ENCODE measurements at regions not wholly inside any gene's neighbourhood (a gene's known extent, or its start where the extent isn't known, plus 50 kb on each side); places are given as distances from the start of the nearest gene placed in this dataset.

DNA sequence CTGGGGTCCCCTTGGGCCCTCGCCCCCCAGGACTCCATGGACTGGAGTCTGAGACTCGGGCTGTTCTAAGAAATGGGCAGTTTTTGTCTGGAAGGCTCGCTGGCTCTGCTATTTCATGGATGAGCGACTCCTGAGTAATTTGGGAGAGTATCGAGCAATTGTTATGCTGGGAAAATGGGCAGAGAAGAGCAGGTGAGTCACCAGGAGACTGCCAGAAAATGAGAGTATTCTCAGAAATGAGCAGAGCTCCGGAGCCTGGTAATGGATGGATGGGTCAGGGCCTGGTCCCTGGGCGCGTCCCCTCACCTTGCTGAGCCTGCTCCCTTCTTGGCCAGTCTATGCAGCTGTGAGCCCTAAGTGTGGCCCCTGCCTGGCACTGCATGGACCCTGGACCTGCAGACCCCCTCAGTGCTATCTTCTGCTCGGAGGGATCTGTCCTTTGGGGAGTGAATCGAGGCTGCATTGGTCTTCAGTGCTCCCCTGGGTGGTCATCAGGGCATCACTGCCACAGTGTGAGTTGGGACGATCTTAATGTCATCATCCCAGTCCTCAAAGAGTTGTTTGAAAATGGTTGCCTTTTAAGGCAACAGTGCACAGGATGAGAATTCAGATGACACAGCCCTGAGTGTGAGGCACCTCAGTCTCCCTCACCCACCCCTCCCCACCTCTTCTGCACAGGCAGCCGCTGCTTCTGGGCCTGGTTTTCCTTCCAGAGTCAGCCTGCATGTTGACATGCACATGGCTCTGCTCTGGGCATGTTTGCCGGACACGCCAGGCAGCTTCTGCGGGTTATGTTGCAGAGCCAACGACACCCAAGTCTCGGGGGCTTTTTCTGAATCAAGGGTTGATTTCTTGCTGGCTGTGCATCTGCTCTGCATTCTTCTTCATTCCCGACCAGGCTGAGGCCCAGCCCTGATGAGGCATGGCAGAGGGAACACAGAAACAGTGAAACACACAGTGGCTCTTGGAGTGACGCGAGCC is 519.0 kb downstream of the TBC1D22A start:
- H3K4me3 ChIP-seq (ENCODE audit: low read length): no peak overlapping the region
- no peak overlapping the region for H3K27ac ChIP-seq (ENCODE audit: low read depth, low read length)
- no peak overlapping the region for H3K9ac ChIP-seq (ENCODE audit: low read length)
- H3K4me1 ChIP-seq (ENCODE audit: control insufficient read depth, insufficient read depth, low read length): no peaks in the 10 kb centered on the region
- H3K27me3 ChIP-seq (ENCODE audit: control insufficient read depth, insufficient read depth, low read length): peaks cover 7% of the 10 kb centered on the region
- H3K36me3 ChIP-seq (ENCODE audit: control insufficient read depth, insufficient read depth, low read length): no peaks in the 10 kb centered on the region

DNA sequence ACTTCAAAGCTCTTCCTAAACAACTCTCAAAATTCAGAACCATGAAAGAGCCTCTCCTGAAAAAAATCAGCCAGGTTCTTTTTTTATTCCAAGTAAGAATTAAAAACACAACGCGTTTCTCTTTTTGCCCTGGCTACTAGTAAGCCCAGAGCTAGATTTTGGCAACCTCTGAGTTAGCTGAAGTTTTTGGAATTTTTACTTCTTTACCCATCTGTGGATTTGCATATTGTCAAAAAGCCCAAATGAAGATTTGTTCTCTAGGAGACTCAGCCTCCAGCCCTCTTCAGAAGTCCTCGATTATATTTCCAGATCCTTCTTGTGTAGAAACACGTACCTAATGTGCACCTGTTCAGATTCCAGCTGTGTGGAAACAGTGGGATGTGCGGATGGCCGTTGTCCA is 517.9 kb downstream of the TBC1D22A start:
- Histone ChIP-seq H3K4me3 (ENCODE audit: low read length) (no peak overlapping the region), H3K27me3 (ENCODE audit: control insufficient read depth, insufficient read depth, low read length) (peaks cover 7% of the 10 kb centered on the region), H3K4me1 (ENCODE audit: control insufficient read depth, insufficient read depth, low read length) (no peaks in the 10 kb centered on the region), H3K27ac (ENCODE audit: low read depth, low read length) (no peak overlapping the region), H3K9ac (ENCODE audit: low read length) (no peak overlapping the region), H3K36me3 (ENCODE audit: control insufficient read depth, insufficient read depth, low read length) (no peaks in the 10 kb centered on the region)

DNA sequence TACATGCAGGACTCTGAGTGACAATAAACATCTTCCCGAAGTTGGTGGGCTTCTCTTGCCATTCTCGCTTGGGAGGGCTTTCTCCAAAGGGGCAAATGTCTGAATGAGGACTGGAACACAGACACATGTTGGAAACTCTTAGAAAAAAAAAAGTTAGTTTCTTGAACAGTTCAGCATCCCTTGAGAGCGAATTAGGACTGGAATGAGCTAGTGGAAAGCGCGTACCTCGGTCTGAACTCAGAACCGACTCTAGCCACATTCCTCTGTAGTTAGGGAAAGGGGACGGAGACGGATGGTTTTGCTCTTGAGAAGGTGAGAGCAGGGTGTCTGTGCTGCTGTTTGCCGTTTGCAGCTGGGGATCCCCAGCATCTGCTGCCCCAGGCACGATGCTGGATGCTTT is 517.3 kb downstream of the TBC1D22A start:
- Histone ChIP-seq H3K27ac (ENCODE audit: low read depth, low read length) (no peak overlapping the region), H3K36me3 (ENCODE audit: control insufficient read depth, insufficient read depth, low read length) (no peaks in the 10 kb centered on the region), H3K27me3 (ENCODE audit: control insufficient read depth, insufficient read depth, low read length) (peaks cover 7% of the 10 kb centered on the region), H3K4me1 (ENCODE audit: control insufficient read depth, insufficient read depth, low read length) (no peaks in the 10 kb centered on the region), H3K4me3 (ENCODE audit: low read length) (no peak overlapping the region), H3K9ac (ENCODE audit: low read length) (no peak overlapping the region)

DNA sequence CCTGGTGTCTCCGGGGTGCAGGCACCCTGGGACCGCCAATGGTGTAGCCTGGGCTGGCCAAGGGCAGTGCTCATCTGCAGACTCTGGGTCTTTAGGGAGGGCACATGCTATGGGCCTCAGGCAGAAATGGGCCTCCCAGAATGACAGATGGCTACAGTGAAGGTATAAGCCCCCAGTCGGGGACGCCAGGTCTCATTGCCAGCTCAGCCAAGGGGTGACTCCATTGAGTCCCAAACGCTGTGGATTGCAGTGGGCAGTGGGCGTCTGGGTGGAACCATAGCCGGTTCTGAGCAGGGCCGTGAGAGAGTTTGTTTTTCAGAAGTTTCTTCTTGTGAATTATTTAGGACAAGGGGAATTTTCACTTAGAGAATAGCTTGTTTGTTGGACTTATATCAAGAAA is 516.9 kb downstream of the TBC1D22A start:
- H3K36me3 ChIP-seq (ENCODE audit: control insufficient read depth, insufficient read depth, low read length): no peaks in the 10 kb centered on the region
- H3K27me3 ChIP-seq (ENCODE audit: control insufficient read depth, insufficient read depth, low read length): peaks cover 7% of the 10 kb centered on the region
- no peak overlapping the region for H3K9ac ChIP-seq (ENCODE audit: low read length)
- no peak overlapping the region for H3K4me3 ChIP-seq (ENCODE audit: low read length)
- no peak overlapping the region for H3K27ac ChIP-seq (ENCODE audit: low read depth, low read length)
- no peaks in the 10 kb centered on the region for H3K4me1 ChIP-seq (ENCODE audit: control insufficient read depth, insufficient read depth, low read length)

DNA sequence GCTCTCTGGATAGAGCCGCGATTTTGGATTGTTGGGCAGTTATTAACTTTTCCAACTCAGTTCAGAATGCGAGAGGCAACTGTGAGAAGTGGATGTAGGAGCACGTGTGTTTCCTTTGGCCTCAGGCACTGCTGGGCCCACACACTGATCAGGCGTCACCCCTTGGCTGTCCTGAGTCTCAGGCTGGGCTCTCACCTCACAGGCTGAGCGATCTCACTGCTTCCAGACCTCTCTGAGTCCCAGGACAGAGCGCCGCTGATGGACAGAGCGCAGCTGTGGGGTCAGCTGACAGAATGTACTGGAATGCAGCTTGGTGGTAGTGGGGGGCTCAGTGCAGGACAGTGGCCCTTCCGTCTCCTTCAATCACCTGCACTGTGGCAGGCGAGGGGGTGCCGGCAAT is 516.2 kb downstream of the TBC1D22A start:
- Histone ChIP-seq H3K27me3 (ENCODE audit: control insufficient read depth, insufficient read depth, low read length) (peaks cover 7% of the 10 kb centered on the region), H3K4me1 (ENCODE audit: control insufficient read depth, insufficient read depth, low read length) (no peaks in the 10 kb centered on the region), H3K27ac (ENCODE audit: low read depth, low read length) (no peak overlapping the region)

DNA sequence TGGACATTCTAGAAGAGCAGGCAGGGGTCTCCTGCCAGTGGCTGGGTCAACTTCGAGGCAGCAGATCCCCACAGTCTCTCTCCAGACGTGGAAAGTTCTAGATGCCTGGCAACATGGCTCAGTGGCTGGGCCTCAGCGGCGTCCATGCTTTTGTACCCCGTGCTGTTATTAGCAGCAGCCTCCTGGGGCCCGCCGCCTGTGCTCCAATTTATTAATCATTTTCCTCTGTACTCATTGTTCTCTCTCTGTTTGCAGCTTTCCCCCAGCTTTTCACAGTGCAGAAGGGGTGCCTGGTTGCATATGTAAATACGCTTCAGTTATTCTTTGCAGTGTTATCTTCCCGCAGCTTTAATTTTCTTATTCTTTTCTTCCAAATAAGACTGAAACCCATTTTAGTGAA is 515.1 kb downstream of the TBC1D22A start:
- Histone ChIP-seq H3K36me3 (ENCODE audit: control insufficient read depth, insufficient read depth, low read length) (no peaks in the 10 kb centered on the region), H3K27ac (ENCODE audit: low read depth, low read length) (no peak overlapping the region), H3K4me3 (ENCODE audit: low read length) (no peak overlapping the region), H3K4me1 (ENCODE audit: control insufficient read depth, insufficient read depth, low read length) (no peaks in the 10 kb centered on the region), H3K9ac (ENCODE audit: low read length) (no peak overlapping the region), H3K27me3 (ENCODE audit: control insufficient read depth, insufficient read depth, low read length) (peaks cover 7% of the 10 kb centered on the region)

More for the DNA sequence above, 516.2 kb downstream of the TBC1D22A start:
- Histone ChIP-seq H3K4me3 (ENCODE audit: low read length) (no peak overlapping the region), H3K36me3 (ENCODE audit: control insufficient read depth, insufficient read depth, low read length) (no peaks in the 10 kb centered on the region), H3K9ac (ENCODE audit: low read length) (no peak overlapping the region)

DNA sequence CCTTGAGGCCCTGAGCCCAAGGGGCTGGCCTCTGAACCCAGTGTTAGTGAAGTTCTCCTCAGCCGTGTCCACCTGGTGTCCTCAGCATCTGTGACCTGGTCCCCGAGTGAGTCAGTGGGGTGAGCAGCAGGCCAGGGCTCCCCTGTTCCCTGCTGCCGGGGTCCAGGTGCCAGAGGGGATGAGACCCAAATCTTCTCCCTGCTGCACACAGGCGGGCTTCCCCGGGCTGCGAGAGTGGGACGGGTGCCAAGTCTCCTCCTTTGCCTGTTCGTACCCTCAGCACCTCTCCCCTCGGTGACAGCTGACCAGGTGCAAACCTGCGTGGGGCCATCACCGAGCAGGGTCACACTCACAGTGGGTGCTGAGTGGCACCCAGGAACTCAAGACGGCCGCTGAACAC is 514.5 kb downstream of the TBC1D22A start:
- H3K4me1 ChIP-seq (ENCODE audit: control insufficient read depth, insufficient read depth, low read length): no peaks in the 10 kb centered on the region
- no peak overlapping the region for H3K4me3 ChIP-seq (ENCODE audit: low read length)
- H3K27me3 ChIP-seq (ENCODE audit: control insufficient read depth, insufficient read depth, low read length): peaks cover 7% of the 10 kb centered on the region
- H3K9ac ChIP-seq (ENCODE audit: low read length): no peak overlapping the region
- H3K27ac ChIP-seq (ENCODE audit: low read depth, low read length): no peak overlapping the region
- H3K36me3 ChIP-seq (ENCODE audit: control insufficient read depth, insufficient read depth, low read length): no peaks in the 10 kb centered on the region

DNA sequence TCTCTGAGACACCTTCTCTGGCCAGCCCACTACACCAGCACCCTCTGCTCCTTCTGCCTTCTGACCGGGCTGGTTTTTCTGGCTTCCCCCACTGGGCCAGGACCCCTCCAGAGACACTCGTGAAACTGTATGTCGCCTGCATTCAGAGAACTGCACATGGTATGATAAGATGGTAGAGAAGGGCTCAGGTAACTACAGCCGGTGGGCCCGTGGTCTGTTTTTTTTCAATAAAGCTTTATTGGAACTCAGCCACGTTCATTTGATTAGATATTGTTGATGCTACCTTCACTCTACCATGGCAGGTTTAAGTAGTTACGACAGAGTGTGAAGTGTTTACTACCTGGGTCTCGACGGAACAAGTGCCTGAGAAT is 514.0 kb downstream of the TBC1D22A start:
- H3K9ac ChIP-seq (ENCODE audit: low read length): no peak overlapping the region

DNA sequence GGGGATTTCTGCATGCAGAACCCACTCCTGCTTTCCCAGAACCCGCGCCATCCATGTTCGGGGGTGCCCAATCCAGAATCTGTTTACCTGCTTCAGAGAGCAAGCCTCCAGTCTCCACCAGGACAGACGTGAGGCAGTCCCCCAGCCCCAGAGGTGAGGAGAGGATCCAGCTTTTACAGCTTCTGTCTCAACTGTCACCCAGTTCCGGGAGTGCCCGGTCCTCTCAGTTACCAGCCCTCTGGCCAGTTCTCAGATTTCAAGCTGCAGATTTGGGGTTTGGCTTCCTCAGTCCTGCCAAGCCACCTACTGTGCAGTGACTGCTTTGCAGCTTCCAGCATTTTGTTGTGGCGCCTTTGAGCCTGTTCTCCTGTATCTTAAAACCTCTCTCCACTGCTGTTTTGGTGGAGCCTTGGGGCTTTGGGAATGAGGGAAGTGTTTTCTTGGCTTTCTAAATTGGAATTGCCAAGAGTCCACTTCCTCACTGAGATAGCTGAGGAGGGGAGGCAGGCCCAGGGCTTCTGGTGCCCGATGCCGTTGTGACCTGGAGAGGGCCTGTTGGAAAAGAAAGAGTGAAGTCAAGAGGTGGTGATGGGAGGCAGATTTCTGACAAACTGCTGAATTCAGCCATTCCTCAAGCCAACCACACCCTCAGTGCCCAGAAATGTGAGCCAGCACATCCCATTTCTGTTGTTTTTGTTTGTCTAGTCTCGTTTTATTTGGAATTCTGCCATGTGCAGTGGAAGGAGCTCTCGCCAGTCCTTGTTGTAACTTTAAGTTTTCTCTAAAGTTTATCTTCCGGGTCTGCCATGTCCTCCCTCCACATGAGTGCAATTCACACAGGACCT is 513.4 kb downstream of the TBC1D22A start:
- Histone ChIP-seq H3K36me3 (ENCODE audit: control insufficient read depth, insufficient read depth, low read length) (no peaks in the 10 kb centered on the region), H3K27ac (ENCODE audit: low read depth, low read length) (no peak overlapping the region), H3K4me3 (ENCODE audit: low read length) (no peak overlapping the region), H3K9ac (ENCODE audit: low read length) (no peak overlapping the region), H3K27me3 (ENCODE audit: control insufficient read depth, insufficient read depth, low read length) (peaks cover 7% of the 10 kb centered on the region), H3K4me1 (ENCODE audit: control insufficient read depth, insufficient read depth, low read length) (no peaks in the 10 kb centered on the region)

More for the DNA sequence above, 514.0 kb downstream of the TBC1D22A start:
- H3K36me3 ChIP-seq (ENCODE audit: control insufficient read depth, insufficient read depth, low read length): no peaks in the 10 kb centered on the region
- H3K4me3 ChIP-seq (ENCODE audit: low read length): no peak overlapping the region
- H3K27me3 ChIP-seq (ENCODE audit: control insufficient read depth, insufficient read depth, low read length): peaks cover 7% of the 10 kb centered on the region
- no peaks in the 10 kb centered on the region for H3K4me1 ChIP-seq (ENCODE audit: control insufficient read depth, insufficient read depth, low read length)
- H3K27ac ChIP-seq (ENCODE audit: low read depth, low read length): no peak overlapping the region

DNA sequence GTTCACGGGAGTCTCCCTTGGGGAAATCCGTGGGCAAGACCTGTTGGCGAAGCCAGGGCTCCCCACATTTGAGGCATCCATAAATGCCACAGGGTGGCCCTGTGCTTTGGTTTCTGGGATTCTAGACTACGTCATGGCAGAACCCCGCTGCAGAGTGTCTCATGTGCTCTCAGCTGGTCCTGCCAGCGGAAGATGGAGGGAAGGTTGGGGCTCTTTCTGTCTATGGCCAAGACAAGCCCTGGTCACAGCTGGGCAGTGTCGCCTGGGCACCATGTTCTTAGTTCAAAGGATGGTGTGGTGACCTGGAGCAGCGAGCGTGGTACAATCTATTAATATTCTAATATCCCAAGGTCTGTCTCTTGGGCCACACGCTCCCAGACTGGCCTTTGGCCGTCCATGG is 511.7 kb downstream of the TBC1D22A start:
- H3K4me3 ChIP-seq (ENCODE audit: low read length): no peak overlapping the region
- H3K27me3 ChIP-seq (ENCODE audit: control insufficient read depth, insufficient read depth, low read length): peaks cover 7% of the 10 kb centered on the region
- H3K36me3 ChIP-seq (ENCODE audit: control insufficient read depth, insufficient read depth, low read length): no peaks in the 10 kb centered on the region
- no peak overlapping the region for H3K9ac ChIP-seq (ENCODE audit: low read length)
- H3K27ac ChIP-seq (ENCODE audit: low read depth, low read length): no peak overlapping the region
- no peaks in the 10 kb centered on the region for H3K4me1 ChIP-seq (ENCODE audit: control insufficient read depth, insufficient read depth, low read length)

DNA sequence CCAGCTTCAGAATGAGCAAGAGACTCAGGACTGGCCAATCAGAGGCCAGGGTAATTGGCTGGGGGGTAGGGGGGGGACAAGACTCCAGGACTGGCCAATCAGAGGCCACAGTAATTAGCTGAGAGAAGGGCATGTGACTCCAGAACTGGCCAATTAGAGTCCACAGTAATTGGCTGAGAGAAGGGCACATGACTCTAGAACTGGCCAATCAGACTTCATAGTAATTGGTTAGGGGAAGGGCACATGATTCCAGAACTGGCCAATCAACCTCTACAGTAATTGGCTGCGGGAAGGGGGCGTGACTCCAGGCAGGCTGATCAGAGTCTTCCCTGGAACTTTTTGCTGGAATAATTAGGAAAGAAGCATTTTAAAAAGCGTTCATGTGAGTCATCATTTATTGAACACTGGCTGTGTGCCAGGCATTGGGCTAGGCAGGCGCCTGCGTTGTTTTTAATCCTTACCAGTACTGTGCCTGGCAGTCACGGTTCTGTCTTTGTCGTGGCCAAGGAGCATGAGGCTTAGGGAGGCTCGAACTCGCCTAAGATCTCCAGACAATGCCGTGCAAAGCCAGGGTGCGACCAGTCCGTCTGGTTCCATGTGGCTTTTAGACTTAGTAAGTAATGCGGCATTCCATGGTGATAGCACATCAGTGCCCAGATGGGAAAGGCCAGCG is 508.1 kb downstream of the TBC1D22A start:
- Histone ChIP-seq H3K4me1 (ENCODE audit: control insufficient read depth, insufficient read depth, low read length) (no peaks in the 10 kb centered on the region), H3K27me3 (ENCODE audit: control insufficient read depth, insufficient read depth, low read length) (no peaks in the 10 kb centered on the region), H3K36me3 (ENCODE audit: control insufficient read depth, insufficient read depth, low read length) (no peaks in the 10 kb centered on the region), H3K27ac (ENCODE audit: low read depth, low read length) (no peak overlapping the region), H3K4me3 (ENCODE audit: low read length) (no peak overlapping the region), H3K9ac (ENCODE audit: low read length) (no peak overlapping the region)

DNA sequence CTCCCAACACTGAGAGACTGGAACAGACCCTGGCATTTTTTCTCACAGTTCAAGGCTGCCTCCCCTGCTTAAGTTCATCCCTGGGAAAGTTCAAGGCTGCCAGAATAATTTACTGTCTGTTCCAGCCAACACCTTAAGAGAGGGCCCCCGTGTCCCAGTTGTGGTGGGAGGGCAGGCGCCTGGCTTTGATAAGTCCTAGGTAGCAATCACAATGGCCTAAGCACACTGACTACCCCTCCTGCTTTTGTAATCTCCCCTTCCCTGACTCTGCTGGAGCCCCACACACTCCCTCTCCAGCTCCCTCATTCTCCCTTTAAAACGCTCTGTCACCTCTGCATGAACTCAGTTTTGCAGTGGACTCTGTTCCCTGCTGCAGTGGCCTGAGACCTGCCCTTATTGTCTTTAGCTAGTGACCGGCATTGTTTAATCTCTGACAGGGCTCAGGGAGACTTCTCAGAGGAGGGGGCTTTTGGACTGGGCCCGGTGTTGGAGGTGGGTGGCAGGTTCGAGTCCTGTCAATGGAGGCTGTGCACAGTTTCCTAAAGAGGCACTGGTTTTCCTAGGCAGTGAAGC is 507.2 kb downstream of the TBC1D22A start:
- H3K27me3 ChIP-seq (ENCODE audit: control insufficient read depth, insufficient read depth, low read length): no peaks in the 10 kb centered on the region
- H3K36me3 ChIP-seq (ENCODE audit: control insufficient read depth, insufficient read depth, low read length): no peaks in the 10 kb centered on the region
- H3K27ac ChIP-seq (ENCODE audit: low read depth, low read length): no peak overlapping the region
- no peak overlapping the region for H3K4me3 ChIP-seq (ENCODE audit: low read length)
- no peak overlapping the region for H3K9ac ChIP-seq (ENCODE audit: low read length)
- H3K4me1 ChIP-seq (ENCODE audit: control insufficient read depth, insufficient read depth, low read length): no peaks in the 10 kb centered on the region
